Neutrophil (primary cell): ENCODE measurements at regions not wholly inside any gene's neighbourhood (a gene's known extent, or its start where the extent isn't known, plus 50 kb on each side); places are given as distances from the start of the nearest gene placed in this dataset.
A peak's percentile ranks its signal among the peaks of the same experiment; 100 is the strongest.

Experiments
- H3K27ac ChIP-seq: fragments of 200-600 bp; sonication (generic); 2 replicates; pipeline ENCODE4 v1.5.1; 2016; ENCODE audit warnings: mild to moderate bottlenecking, moderate library complexity
- H3K27me3 ChIP-seq: fragments of 200-600 bp; sonication (generic); 2 replicates; pipeline ENCODE4 v1.6.0; 2016; ENCODE audit warnings: mild to moderate bottlenecking
- H3K36me3 ChIP-seq: fragments of 200-600 bp; sonication (generic); 2 replicates; pipeline ENCODE4 v1.5.1; 2017
- H3K4me1 ChIP-seq, 2 experiments: fragments of 200-600 bp in 1 of 2; sonication (generic) in 1 of 2; 1 replicate in 1 of 2; 2 replicates in 1 of 2; pipeline versions ENCODE4 v1.5.1 to v1.6.1; 2013 to 2016; ENCODE audit warnings: low read depth in 1 of 2, low read length in 1 of 2, mild to moderate bottlenecking in 1 of 2, moderate library complexity in 1 of 2; ENCODE audit not compliant: control insufficient read depth in 1 of 2, insufficient read depth in 1 of 2
- H3K4me3 ChIP-seq, 2 experiments: fragments of 200-600 bp in 1 of 2; sonication (generic) in 1 of 2; 1 replicate in 1 of 2; 2 replicates in 1 of 2; pipeline ENCODE4 v1.5.1; 2013 to 2016; ENCODE audit warnings: low read depth in 1 of 2, low read length in 1 of 2, mild to moderate bottlenecking in 1 of 2, moderate library complexity in 1 of 2
- H3K9me3 ChIP-seq: fragments of 200-600 bp; sonication (generic); 2 replicates; pipeline ENCODE4 v1.5.1; 2016
- CTCF ChIP-seq: fragments of 200-600 bp; sonication (generic); IDR thresholded peaks from 2 replicates; pipeline ENCODE4 v1.5.1; 2016; ENCODE audit warnings: antibody characterized with exemption

- Histone ChIP-seq H3K4me3 (no peak overlapping the region), H3K9me3 (no peaks in the 10 kb centered on the region), H3K36me3 (no peaks in the 10 kb centered on the region), H3K27me3 (peaks cover 24% of the 10 kb centered on the region), H3K4me1 (peaks cover 37 to 44% of the 10 kb centered on the region in 2 experiments), H3K27ac (no peak overlapping the region)
- TF ChIP-seq CTCF = no peak
These were observed 96.8 kb upstream of the RUNX3 start for GRCh38 chr1:25026730-25027450.

GRCh38 chr1:25026304-25026703, 96.2 kb upstream of the RUNX3 start:
- Histone ChIP-seq H3K4me3 (no peak overlapping the region), H3K9me3 (no peaks in the 10 kb centered on the region), H3K27ac (no peak overlapping the region), H3K36me3 (no peaks in the 10 kb centered on the region), H3K27me3 (peaks cover 24% of the 10 kb centered on the region), H3K4me1 (peaks cover 42 to 50% of the 10 kb centered on the region in 2 experiments)
- TF ChIP-seq CTCF = no peak

GRCh38 chr1:25024615-25025350, 94.7 kb upstream of the RUNX3 start:
- Histone ChIP-seq H3K9me3 (no peaks in the 10 kb centered on the region), H3K36me3 (no peaks in the 10 kb centered on the region), H3K4me1 (peaks cover 47 to 52% of the 10 kb centered on the region in 2 experiments), H3K27ac (no peak overlapping the region), H3K4me3 (no peak overlapping the region), H3K27me3 (peaks cover 18% of the 10 kb centered on the region)
- no peak for TF ChIP-seq CTCF

- Histone ChIP-seq H3K4me1 (peaks cover 38 to 42% of the 10 kb centered on the region in 2 experiments), H3K4me3 (no peak overlapping the region), H3K27ac (peak overlapping the region; percentile 76), H3K9me3 (no peaks in the 10 kb centered on the region), H3K27me3 (peaks cover 8% of the 10 kb centered on the region), H3K36me3 (no peaks in the 10 kb centered on the region)
- TF ChIP-seq CTCF = no peak
These were observed 93.8 kb upstream of the RUNX3 start for GRCh38 chr1:25023826-25024225.

GRCh38 chr1:25023190-25023578, 93.1 kb upstream of the RUNX3 start:
- no peak for TF ChIP-seq CTCF
- Histone ChIP-seq H3K36me3 (no peaks in the 10 kb centered on the region), H3K27ac (peak overlapping the region; percentile 76), H3K27me3 (peaks cover 2% of the 10 kb centered on the region), H3K4me1 (peaks cover 35 to 37% of the 10 kb centered on the region in 2 experiments), H3K9me3 (no peaks in the 10 kb centered on the region), H3K4me3 (peak overlapping the region; percentile 29 to 43)
